OCI-LY7 (cell line): ENCODE measurements at regions not wholly inside any gene's neighbourhood (a gene's known extent, or its start where the extent isn't known, plus 50 kb on each side); places are given as distances from the start of the nearest gene placed in this dataset.

Source experiments
- BruUV-seq: library from RNA; stranded (reverse); fragments of 400-500 nt; replicated peaks from 2 replicates; lab custom pipeline; 2021; lab: Mats Ljungman, UMichigan
- CTCF ChIA-PET: fragments of 300-600 bp; sonication (Branson Sonifier 250); formaldehyde crosslinking; loops from one replicate; lab custom pipeline; 2022; ENCODE audit warnings: antibody characterized with exemption; ENCODE audit not compliant: unreplicated experiment; lab: Charles Lee
- POLR2A ChIA-PET: fragments of 300-600 bp; sonication (Branson Sonifier 250); formaldehyde crosslinking; loops from one replicate; lab custom pipeline; 2022; ENCODE audit warnings: antibody characterized with exemption; lab: Charles Lee
- DNase-seq: peaks from one replicate; pipeline ENCODE4 v3.0.0-alpha.2; 2015; ENCODE audit warnings: low spot score
- H2AFZ ChIP-seq: fragments of 200-600 bp; sonication (generic), shearing (Covaris generic); 2 replicates; pipeline ENCODE4 v1.6.1; 2014; ENCODE audit warnings: mild to moderate bottlenecking, antibody characterized with exemption, low read length, moderate library complexity
- H3K27ac ChIP-seq: fragments of 200-600 bp; sonication (generic); 2 replicates; pipeline ENCODE4 v1.5.1; 2014; ENCODE audit warnings: mixed run types, low read depth, mild to moderate bottlenecking, moderate library complexity, low read length, inconsistent platforms; ENCODE audit not compliant: poor library complexity, severe bottlenecking
- H3K36me3 ChIP-seq: fragments of 200-600 bp; sonication (generic); 2 replicates; pipeline ENCODE4 v1.6.1; 2014; ENCODE audit warnings: mild to moderate bottlenecking, antibody characterized with exemption, low read length, moderate library complexity, mixed read lengths; ENCODE audit not compliant: insufficient read depth
- H3K4me1 ChIP-seq: fragments of 200-600 bp; sonication (generic); 2 replicates; pipeline ENCODE4 v1.5.1; 2014; ENCODE audit warnings: mild to moderate bottlenecking, low read length; ENCODE audit not compliant: insufficient read depth, poor library complexity, severe bottlenecking
- H3K4me2 ChIP-seq: fragments of 200-600 bp; sonication (generic); 2 replicates; pipeline ENCODE4 v1.6.1; 2014; ENCODE audit warnings: mild to moderate bottlenecking, low read length
- H3K4me3 ChIP-seq: fragments of 200-600 bp; sonication (generic); 2 replicates; pipeline ENCODE4 v1.5.1; 2014; ENCODE audit warnings: mild to moderate bottlenecking, low read depth, low read length; ENCODE audit not compliant: poor library complexity, severe bottlenecking
- H3K79me2 ChIP-seq: fragments of 200-600 bp; sonication (generic); 2 replicates; pipeline ENCODE4 v1.6.1; 2016; ENCODE audit warnings: low read depth, mild to moderate bottlenecking, low read length, moderate library complexity, mixed read lengths; ENCODE audit not compliant: insufficient read depth
- H3K9me2 ChIP-seq: fragments of 200-600 bp; sonication (generic); 2 replicates; pipeline ENCODE4 v1.6.1; 2016; ENCODE audit warnings: mild to moderate bottlenecking, low read length, mixed read lengths; ENCODE audit not compliant: insufficient read depth
- H3K9me3 ChIP-seq: fragments of 200-600 bp; sonication (generic); 2 replicates; pipeline ENCODE4 v1.6.1; 2014; ENCODE audit warnings: mild to moderate bottlenecking, mixed run types, low read length, mixed read lengths
- H4K20me1 ChIP-seq: fragments of 200-600 bp; sonication (generic); 2 replicates; pipeline ENCODE4 v1.6.1; 2014; ENCODE audit warnings: mild to moderate bottlenecking, antibody characterized with exemption, low read length, moderate library complexity, mixed read lengths; ENCODE audit not compliant: insufficient read depth
- EZH2phosphoT487 ChIP-seq: fragments of 200-600 bp; sonication (generic); IDR thresholded peaks from 2 replicates; pipeline ENCODE4 v1.6.1; 2018; ENCODE audit warnings: low read depth, borderline replicate concordance, mild to moderate bottlenecking, mixed run types, antibody characterized with exemption, low read length, moderate library complexity, mixed read lengths
- intact Hi-C: fragments of 100-400 bp; cut with micrococcal nuclease; formaldehyde crosslinking; loops from one replicate; pipeline ENCODE4 v1.10.0; 2022; ENCODE audit not compliant: unreplicated experiment
- TF ChIP-seq, protein P1 (sequence below): fragments of 200-600 bp; sonication (generic); conservative IDR thresholded peaks from 2 replicates; pipeline ENCODE4 v1.5.1; 2014; ENCODE audit warnings: mild to moderate bottlenecking, antibody characterized with exemption, low read length, moderate library complexity, mixed read lengths

DNA sequence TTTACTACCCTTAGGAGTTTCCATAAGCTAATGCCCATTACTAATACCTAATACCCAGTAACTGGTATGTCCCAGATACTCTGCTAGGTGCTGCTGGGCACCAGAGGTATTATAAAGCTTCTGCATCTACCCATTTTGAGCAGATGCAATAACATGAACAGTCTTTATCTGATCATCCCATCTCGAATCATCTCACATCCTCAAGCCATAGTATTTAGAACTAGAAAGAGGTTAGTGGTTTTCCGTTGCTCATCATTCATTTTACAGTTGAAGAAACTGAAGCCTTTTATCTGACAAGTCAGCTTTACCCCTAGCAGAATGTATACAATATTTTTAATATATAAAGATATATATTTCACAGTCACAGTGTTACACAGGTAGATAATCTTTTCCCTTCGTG, 99.1 kb upstream of the TCF4 start:
- ChIA-PET CTCF (no interaction called here), POLR2A (interaction anchor here (0.6 kb wide), 1 partner anchor 1073 kb away, joined by 10 read pairs; no protein-coding TSS in a partner anchor)
- Histone ChIP-seq H2AFZ (no peak overlapping the region), H4K20me1 (no peaks in the 10 kb centered on the region), H3K9me2 (no peaks in the 10 kb centered on the region), H3K79me2 (no peaks in the 10 kb centered on the region), H3K27ac (no peak overlapping the region), H3K36me3 (no peaks in the 10 kb centered on the region), H3K9me3 (no peaks in the 10 kb centered on the region), H3K4me3 (no peak overlapping the region), H3K4me2 (no peak overlapping the region), H3K4me1 (no peaks in the 10 kb centered on the region)
- TF ChIP-seq EZH2phosphoT487 = no peak
- TF ChIP-seq, protein P1, sequence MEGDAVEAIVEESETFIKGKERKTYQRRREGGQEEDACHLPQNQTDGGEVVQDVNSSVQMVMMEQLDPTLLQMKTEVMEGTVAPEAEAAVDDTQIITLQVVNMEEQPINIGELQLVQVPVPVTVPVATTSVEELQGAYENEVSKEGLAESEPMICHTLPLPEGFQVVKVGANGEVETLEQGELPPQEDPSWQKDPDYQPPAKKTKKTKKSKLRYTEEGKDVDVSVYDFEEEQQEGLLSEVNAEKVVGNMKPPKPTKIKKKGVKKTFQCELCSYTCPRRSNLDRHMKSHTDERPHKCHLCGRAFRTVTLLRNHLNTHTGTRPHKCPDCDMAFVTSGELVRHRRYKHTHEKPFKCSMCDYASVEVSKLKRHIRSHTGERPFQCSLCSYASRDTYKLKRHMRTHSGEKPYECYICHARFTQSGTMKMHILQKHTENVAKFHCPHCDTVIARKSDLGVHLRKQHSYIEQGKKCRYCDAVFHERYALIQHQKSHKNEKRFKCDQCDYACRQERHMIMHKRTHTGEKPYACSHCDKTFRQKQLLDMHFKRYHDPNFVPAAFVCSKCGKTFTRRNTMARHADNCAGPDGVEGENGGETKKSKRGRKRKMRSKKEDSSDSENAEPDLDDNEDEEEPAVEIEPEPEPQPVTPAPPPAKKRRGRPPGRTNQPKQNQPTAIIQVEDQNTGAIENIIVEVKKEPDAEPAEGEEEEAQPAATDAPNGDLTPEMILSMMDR = no peak
- intact Hi-C loops = no loop called here
- BruUV-seq = no TSS peak
- DNase-seq = no peak

DNA sequence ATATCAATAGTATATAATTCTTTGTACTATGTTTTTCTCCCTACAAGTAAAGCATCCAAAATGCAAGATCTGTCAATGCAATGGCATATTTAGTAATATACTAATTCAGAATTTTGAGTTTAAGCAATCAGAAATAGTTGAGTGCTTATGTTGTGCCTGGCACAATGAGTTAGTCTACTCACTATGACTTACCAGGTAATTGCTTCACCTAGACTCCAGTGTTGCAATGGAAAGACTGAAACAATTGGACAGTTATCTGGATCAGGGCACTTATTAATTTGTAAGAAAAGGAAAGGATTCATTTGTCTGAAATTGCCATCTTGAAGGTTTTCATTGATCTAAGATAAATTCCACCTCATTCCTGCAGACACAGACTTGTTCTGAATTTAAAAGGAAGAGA, 97.6 kb upstream of the TCF4 start:
- no peak overlapping the region for H3K27ac ChIP-seq
- no peaks in the 10 kb centered on the region for H4K20me1 ChIP-seq
- BruUV-seq = no TSS peak
- intact Hi-C loops = no loop called here
- no peak for DNase-seq
- H2AFZ ChIP-seq = no peak overlapping the region
- no peaks in the 10 kb centered on the region for H3K79me2 ChIP-seq
- H3K36me3 ChIP-seq = no peaks in the 10 kb centered on the region
- POLR2A ChIA-PET = no interaction called here
- no peak overlapping the region for H3K4me2 ChIP-seq
- no peaks in the 10 kb centered on the region for H3K9me3 ChIP-seq
- CTCF ChIA-PET = no interaction called here
- H3K9me2 ChIP-seq = no peaks in the 10 kb centered on the region
- TF ChIP-seq EZH2phosphoT487 = no peak
- TF ChIP-seq, protein P1 = no peak
- H3K4me3 ChIP-seq = no peak overlapping the region
- no peaks in the 10 kb centered on the region for H3K4me1 ChIP-seq

DNA sequence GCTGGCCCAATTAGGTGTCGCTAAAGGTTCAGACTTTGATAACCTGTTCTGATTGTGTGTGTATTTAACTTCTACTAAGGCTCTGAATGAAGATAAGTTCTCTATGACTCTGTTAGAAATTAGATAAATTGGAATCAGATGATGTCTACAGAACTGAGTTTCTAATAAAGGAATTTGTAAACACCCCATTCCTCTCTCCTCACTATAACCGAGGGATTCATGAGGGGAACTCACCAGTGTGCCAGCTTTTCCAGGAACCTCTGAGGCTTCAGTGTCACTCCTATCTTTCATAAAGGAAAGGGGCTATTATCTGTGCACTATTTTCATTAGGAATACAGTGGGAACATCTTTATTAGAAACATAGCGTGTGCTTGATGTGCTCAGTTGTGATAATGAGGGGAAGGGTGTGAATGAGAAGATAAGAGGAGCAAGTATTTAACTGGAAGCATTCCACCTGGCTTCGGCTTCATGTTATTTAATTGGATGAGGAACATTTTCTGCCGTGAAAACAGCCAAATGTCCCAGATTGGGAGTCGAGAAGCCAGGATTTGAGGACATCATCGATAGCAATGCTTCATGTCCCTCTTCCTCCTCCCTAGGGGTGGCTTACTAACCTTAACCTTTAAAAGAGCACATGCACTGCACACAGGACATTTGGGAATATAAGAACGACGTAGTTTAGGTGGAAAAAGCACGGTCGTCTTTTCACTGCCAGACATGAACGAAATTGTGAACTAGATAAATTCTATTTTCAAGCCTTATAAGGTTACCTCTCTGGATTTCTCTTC, 84.8 kb upstream of the TCF4 start:
- ChIA-PET POLR2A (no interaction called here), CTCF (no interaction called here)
- no peaks in the 10 kb centered on the region for H3K9me3 ChIP-seq
- TF ChIP-seq EZH2phosphoT487 = no peak
- TF ChIP-seq, protein P1 = no peak
- no peak overlapping the region for H3K4me2 ChIP-seq
- intact Hi-C loops = no loop called here
- no peaks in the 10 kb centered on the region for H3K79me2 ChIP-seq
- no peak overlapping the region for H3K4me3 ChIP-seq
- no peak overlapping the region for H2AFZ ChIP-seq
- DNase-seq = no peak
- BruUV-seq = no TSS peak
- H3K4me1 ChIP-seq = no peaks in the 10 kb centered on the region
- H4K20me1 ChIP-seq = no peaks in the 10 kb centered on the region
- no peaks in the 10 kb centered on the region for H3K9me2 ChIP-seq
- H3K27ac ChIP-seq = no peak overlapping the region
- no peaks in the 10 kb centered on the region for H3K36me3 ChIP-seq
